Lower lobe of right lung (tissue), 2 donors: ENCODE measurements at regions not wholly inside any gene's neighbourhood (a gene's known extent, or its start where the extent isn't known, plus 50 kb on each side); places are given as distances from the start of the nearest gene placed in this dataset.

ENCODE experiments used
- ATAC-seq, 2 donors: fragments of 200-7000 bp; cut with Tn5 transposase; one replicate each; pipeline ENCODE4 v1.9.1; 2020 to 2022; ENCODE audit warnings: mild to moderate bottlenecking in 2 of 2, moderate library complexity in 2 of 2
- DNase-seq: peaks from one replicate; pipeline ENCODE4 v3.0.0-alpha.2; 2020
- H3K27ac ChIP-seq: fragments of 200-600 bp; one replicate; pipeline ENCODE4 v1.8.0; 2022
- H3K27me3 ChIP-seq: fragments of 200-600 bp; one replicate; pipeline ENCODE4 v1.8.0; 2022; ENCODE audit warnings: low read depth
- H3K36me3 ChIP-seq: fragments of 200-600 bp; one replicate; pipeline ENCODE4 v1.8.0; 2022; ENCODE audit warnings: mild to moderate bottlenecking
- H3K4me1 ChIP-seq: fragments of 200-600 bp; one replicate; pipeline ENCODE4 v1.8.0; 2022
- H3K4me3 ChIP-seq: fragments of 200-600 bp; one replicate; pipeline ENCODE4 v1.8.0; 2022; ENCODE audit warnings: mild to moderate bottlenecking
- H3K9me3 ChIP-seq: fragments of 200-600 bp; one replicate; pipeline ENCODE4 v1.8.0; 2022
- CTCF ChIP-seq: fragments of 200-600 bp; IDR thresholded peaks from one replicate; pipeline ENCODE4 v1.8.0; 2022; ENCODE audit warnings: antibody characterized with exemption, mild to moderate bottlenecking
- intact Hi-C: fragments of 100-400 bp; cut with DNase I; formaldehyde crosslinking; loops from one replicate; pipeline ENCODE4 v1.11.0; 2022
- donor health status: DM: no; HTN: yes; CAD: no; lungs with severe emphysema.

- Histone ChIP-seq H3K9me3 (no peaks in the 10 kb centered on the region), H3K36me3 (no peaks in the 10 kb centered on the region), H3K27ac (no peak overlapping the region), H3K27me3 (no peaks in the 10 kb centered on the region), H3K4me1 (no peaks in the 10 kb centered on the region), H3K4me3 (no peak overlapping the region)
- no peak for ATAC-seq
- TF ChIP-seq CTCF: no peak
- intact Hi-C loops: no loop called here
- DNase-seq: no peak
These were observed 572.0 kb upstream of the LINC00305 start for GRCh38 chr18:64720781-64721464.

- intact Hi-C loops: no loop called here
- no peaks in the 10 kb centered on the region for H3K9me3 ChIP-seq
- H3K27me3 ChIP-seq: no peaks in the 10 kb centered on the region
- TF ChIP-seq CTCF: no peak
- H3K4me3 ChIP-seq: no peak overlapping the region
- H3K27ac ChIP-seq: no peak overlapping the region
- H3K36me3 ChIP-seq: no peaks in the 10 kb centered on the region
- DNase-seq: no peak
- no peaks in the 10 kb centered on the region for H3K4me1 ChIP-seq
- no peak for ATAC-seq
These were observed 569.9 kb upstream of the LINC00305 start for GRCh38 chr18:64718808-64719207.

GRCh38 chr18:64717026-64717425 is 568.1 kb upstream of the LINC00305 start:
- ATAC-seq (no peak), DNase-seq (no peak)
- Histone ChIP-seq H3K36me3 (no peaks in the 10 kb centered on the region), H3K4me3 (no peak overlapping the region), H3K27ac (no peak overlapping the region), H3K27me3 (no peaks in the 10 kb centered on the region), H3K9me3 (no peaks in the 10 kb centered on the region), H3K4me1 (no peaks in the 10 kb centered on the region)
- intact Hi-C loops: no loop called here
- TF ChIP-seq CTCF: no peak

GRCh38 chr18:64714086-64714485 is 565.2 kb upstream of the LINC00305 start:
- Histone ChIP-seq H3K27me3 (no peaks in the 10 kb centered on the region), H3K4me3 (no peak overlapping the region), H3K36me3 (no peaks in the 10 kb centered on the region), H3K4me1 (no peaks in the 10 kb centered on the region), H3K9me3 (no peaks in the 10 kb centered on the region), H3K27ac (no peak overlapping the region)
- intact Hi-C loops: no loop called here
- TF ChIP-seq CTCF: no peak
- DNase-seq (no peak), ATAC-seq (no peak)

GRCh38 chr18:64713284-64713683 is 564.4 kb upstream of the LINC00305 start:
- Histone ChIP-seq H3K36me3 (no peaks in the 10 kb centered on the region), H3K4me1 (no peaks in the 10 kb centered on the region), H3K27ac (no peak overlapping the region), H3K9me3 (no peaks in the 10 kb centered on the region), H3K27me3 (no peaks in the 10 kb centered on the region), H3K4me3 (no peak overlapping the region)
- TF ChIP-seq CTCF: no peak
- DNase-seq (no peak), ATAC-seq (peak in 1 of 2 donors; percentile 56)
- intact Hi-C loops: no loop called here
